H1 (cell line): ENCODE measurements at regions not wholly inside any gene's neighbourhood (a gene's known extent, or its start where the extent isn't known, plus 50 kb on each side); places are given as distances from the start of the nearest gene placed in this dataset.
A peak's percentile ranks its signal among the peaks of the same experiment; 100 is the strongest.

Experiments
- CBX8 ChIP-seq: fragments of 300-800, 300-1000 bp; sonication (generic); IDR thresholded peaks from 2 replicates; pipeline ENCODE4 v1.7.1; 2016; ENCODE audit warnings: low read depth, low read length, borderline replicate concordance
- CHD2 ChIP-seq: IDR thresholded peaks from 2 replicates; pipeline ENCODE4 v1.6.1; 2012; ENCODE audit warnings: low read length, improper control_type of control experiment
- CTCF ChIP-seq, 3 experiments: IDR thresholded peaks; 1 replicate in 2 of 3; 2 replicates in 1 of 3; pipeline versions ENCODE4 v1.5.1 to v1.6.1; 2011; ENCODE audit warnings: low read length in 3 of 3, mild to moderate bottlenecking in 3 of 3, inconsistent platforms in 2 of 3, low read depth in 1 of 3, moderate library complexity in 1 of 3; ENCODE audit not compliant: insufficient read depth in 1 of 3; ENCODE audit errors: control extremely low read depth in 1 of 3
- EP300 ChIP-seq, 2 experiments: IDR thresholded peaks; 1 replicate in 1 of 2; 2 replicates in 1 of 2; pipeline ENCODE4 v1.6.1; 2011 to 2012; ENCODE audit warnings: low read depth in 2 of 2, low read length in 2 of 2, mild to moderate bottlenecking in 2 of 2, borderline replicate concordance in 1 of 2, inconsistent platforms in 1 of 2, moderate library complexity in 1 of 2
- EZH2 ChIP-seq: fragments of 200-600 bp; sonication (generic); IDR thresholded peaks from 2 replicates; pipeline ENCODE4 v1.7.1; 2012; ENCODE audit warnings: low read depth, mild to moderate bottlenecking, moderate library complexity, low read length, inconsistent platforms; ENCODE audit not compliant: severe bottlenecking
- FOSL1 ChIP-seq: IDR thresholded peaks from 2 replicates; pipeline ENCODE4 v1.6.1; 2011; ENCODE audit warnings: mild to moderate bottlenecking, low read depth, low read length, moderate library complexity; ENCODE audit not compliant: insufficient read depth
- GTF2F1 ChIP-seq: IDR thresholded peaks from 2 replicates; pipeline ENCODE4 v1.6.1; 2012; ENCODE audit warnings: low read depth, low read length, improper control_type of control experiment, borderline replicate concordance
- JUND ChIP-seq: IDR thresholded peaks from 2 replicates; pipeline ENCODE4 v1.6.1; 2011; ENCODE audit warnings: mild to moderate bottlenecking, improper control_type of control experiment, low read length
- PHF8 ChIP-seq: fragments of 200-600 bp; sonication (generic); conservative IDR thresholded peaks from 2 replicates; pipeline ENCODE4 v1.7.1; 2012; ENCODE audit warnings: low read depth, mild to moderate bottlenecking, inconsistent platforms, low read length, moderate library complexity
- POLR2A ChIP-seq, 2 experiments: IDR thresholded peaks; 1 replicate in 1 of 2; 2 replicates in 1 of 2; pipeline ENCODE4 v1.6.1; 2011; ENCODE audit warnings: low read depth in 2 of 2, low read length in 2 of 2, mild to moderate bottlenecking in 2 of 2; ENCODE audit errors: control extremely low read depth in 1 of 2
- POLR2AphosphoS5 ChIP-seq: IDR thresholded peaks from 2 replicates; pipeline ENCODE4 v1.6.1; 2011; ENCODE audit warnings: low read depth, low read length
- POU5F1 ChIP-seq: IDR thresholded peaks from 2 replicates; pipeline ENCODE4 v1.6.1; 2011; ENCODE audit warnings: low read depth, mild to moderate bottlenecking, low read length, moderate library complexity
- YY1 ChIP-seq: IDR thresholded peaks from 2 replicates; pipeline ENCODE4 v1.6.1; 2011; ENCODE audit warnings: low read depth, mild to moderate bottlenecking, low read length

- TF ChIP-seq JUND (no peak), EZH2 (no peak), CHD2 (no peak), POLR2AphosphoS5 (no peak), CTCF (IDR thresholded peaks at IDR 0.05; ENCODE audit: control extremely low read depth in 1 of 3, insufficient read depth in 1 of 3, low read depth in 1 of 3, low read length in 3 of 3) (peak in 1 of 3 experiments; percentile 40; a peak in 2 of 4 replicates), YY1 (no peak), GTF2F1 (no peak), POLR2A (IDR thresholded peaks at IDR 0.05; ENCODE audit: control extremely low read depth in 1 of 2, low read depth in 2 of 2, low read length in 2 of 2) (no peak), FOSL1 (no peak), CBX8 (no peak), POU5F1 (no peak), PHF8 (no peak), EP300 (IDR thresholded peaks at IDR 0.05; ENCODE audit: borderline replicate concordance in 1 of 2, low read depth in 2 of 2, low read length in 2 of 2) (no peak)
Observed at GRCh38 chr1:29912425-29912824, 676.1 kb downstream of the PTPRU start.
